B cell (primary cell): ENCODE measurements at regions not wholly inside any gene's neighbourhood (a gene's known extent, or its start where the extent isn't known, plus 50 kb on each side); places are given as distances from the start of the nearest gene placed in this dataset.
A peak's percentile ranks its signal among the peaks of the same experiment; 100 is the strongest.

ENCODE experiments used
- ATAC-seq: fragments of 200-7000 bp; cut with Tn5 transposase; one replicate; pipeline ENCODE4 v1.10.0; 2021; ENCODE audit warnings: low read depth, mild to moderate bottlenecking, moderate number of reproducible peaks, moderate library complexity
- CTCF ChIA-PET: fragments of 350-600 bp; sonication (Branson Sonifier 250); formaldehyde crosslinking; loops from one replicate; lab custom pipeline; 2021; ENCODE audit warnings: antibody characterized with exemption, inconsistent platforms; lab: Charles Lee
- POLR2A ChIA-PET: fragments of 350-600 bp; sonication (Branson Sonifier 250); formaldehyde crosslinking; loops from one replicate; lab custom pipeline; 2021; ENCODE audit warnings: antibody characterized with exemption; lab: Charles Lee
- DNase-seq: peaks from one replicate; pipeline ENCODE4 v3.0.0; 2013
- H2AFZ ChIP-seq: 2 replicates; pipeline ENCODE4 v1.6.1; 2012; ENCODE audit warnings: mild to moderate bottlenecking, low read depth, low read length; ENCODE audit not compliant: insufficient read depth, poor library complexity, severe bottlenecking
- H3K27ac ChIP-seq, 2 donors: 1 replicate in 1 of 2; 2 replicates in 1 of 2; pipeline ENCODE4 v1.5.1; 2012 to 2013; ENCODE audit warnings: low read length in 2 of 2, mild to moderate bottlenecking in 2 of 2, moderate library complexity in 1 of 2
- H3K27me3 ChIP-seq, 4 experiments: fragments of 200-600 bp in 1 of 4; sonication (generic) in 1 of 4; replicated peaks in 1 of 4; 1 replicate in 2 of 4; 2 replicates in 2 of 4; pipeline versions ENCODE4 v1.6.1 to v1.7.0; 2013 to 2016; ENCODE audit warnings: low read length in 3 of 4, mild to moderate bottlenecking in 2 of 4, mixed read lengths in 1 of 4, moderate library complexity in 1 of 4; ENCODE audit not compliant: insufficient read depth in 4 of 4, control insufficient read depth in 3 of 4; ENCODE audit errors: control extremely low read depth in 1 of 4
- H3K36me3 ChIP-seq, 2 experiments: replicated peaks in 1 of 2; 1 replicate in 1 of 2; 2 replicates in 1 of 2; pipeline versions ENCODE4 v1.6.1 to v1.7.1; 2013; ENCODE audit warnings: low read length in 1 of 2; ENCODE audit not compliant: insufficient read depth in 2 of 2, control insufficient read depth in 1 of 2; ENCODE audit errors: control extremely low read depth in 1 of 2, extremely low read depth in 1 of 2
- H3K4me1 ChIP-seq, 2 donors: fragments of 200-600 bp in 1 of 2; sonication (generic) in 1 of 2; 1 replicate in 1 of 2; 2 replicates in 1 of 2; pipeline versions ENCODE4 v1.5.1 to v1.6.1; 2013 to 2017; ENCODE audit warnings: low read length in 2 of 2; ENCODE audit not compliant: control insufficient read depth in 2 of 2, insufficient read depth in 2 of 2
- H3K4me2 ChIP-seq: replicated peaks from 2 replicates; pipeline ENCODE3; 2012; ENCODE audit warnings: mild to moderate bottlenecking, low read depth, low read length; ENCODE audit not compliant: poor library complexity, severe bottlenecking
- H3K4me3 ChIP-seq, 5 experiments: fragments of 200-600 bp in 1 of 5; sonication (generic) in 1 of 5; 1 replicate in 3 of 5; 2 replicates in 2 of 5; pipeline versions ENCODE4 v1.5.1 to v1.7.0; 2011 to 2016; ENCODE audit warnings: low read length in 4 of 5, mild to moderate bottlenecking in 4 of 5, low read depth in 2 of 5, control low read depth in 1 of 5, moderate library complexity in 1 of 5; ENCODE audit not compliant: insufficient read depth in 1 of 5; ENCODE audit errors: control extremely low read depth in 1 of 5, extremely low read depth in 1 of 5
- H3K79me2 ChIP-seq: fragments of 200-600 bp; sonication (generic); one replicate; pipeline ENCODE4 v1.6.0; 2016; ENCODE audit warnings: low read length; ENCODE audit not compliant: control insufficient read depth, insufficient read depth
- H3K9ac ChIP-seq: fragments of 200-600 bp; sonication (generic); 2 replicates; pipeline ENCODE4 v1.6.1; 2017; ENCODE audit warnings: mild to moderate bottlenecking, low read length, moderate library complexity
- H3K9me3 ChIP-seq, 3 donors: one replicate each; pipeline versions ENCODE4 v1.6.1 to v1.7.1; 2013; ENCODE audit warnings: low read length in 2 of 3; ENCODE audit not compliant: control insufficient read depth in 2 of 3, insufficient read depth in 1 of 3; ENCODE audit errors: control extremely low read depth in 1 of 3
- H4K20me1 ChIP-seq: 2 replicates; pipeline ENCODE4 v1.6.0; 2012; ENCODE audit warnings: mild to moderate bottlenecking, low read length; ENCODE audit not compliant: insufficient read depth, control insufficient read depth, poor library complexity, severe bottlenecking
- H3K27ac Mint-ChIP-seq: one replicate; pipeline ENCODE4 v1.8.0; 2021; ENCODE audit warnings: mixed read lengths
- H3K27me3 Mint-ChIP-seq: one replicate; pipeline ENCODE4 v1.8.0; 2021; ENCODE audit warnings: mixed read lengths
- H3K4me1 Mint-ChIP-seq: one replicate; pipeline ENCODE4 v1.8.0; 2021; ENCODE audit warnings: mixed read lengths
- H3K4me3 Mint-ChIP-seq: one replicate; pipeline ENCODE4 v1.8.0; 2021; ENCODE audit warnings: mixed read lengths
- H3K9me3 Mint-ChIP-seq: one replicate; pipeline ENCODE4 v1.8.0; 2022; ENCODE audit warnings: mixed read lengths; ENCODE audit not compliant: insufficient read depth
- EZH2 ChIP-seq: IDR thresholded peaks from 2 replicates; pipeline ENCODE4 v1.6.1; 2012; ENCODE audit warnings: borderline replicate concordance, low read depth, mild to moderate bottlenecking, moderate library complexity, low read length; ENCODE audit not compliant: insufficient read depth, poor library complexity, severe bottlenecking
- WGBS: methylation state at CpG from one replicate; pipeline ENCODE4 v1.1.5; 2013; ENCODE audit warnings: missing lambda C conversion rate; ENCODE audit not compliant: insufficient coverage; 5-methylcytosine and 5-hydroxymethylcytosine counted together
- intact Hi-C: fragments of 100-400 bp; cut with micrococcal nuclease; formaldehyde crosslinking; loops from one replicate; pipeline ENCODE4 v1.10.0; 2022
- TF ChIP-seq, protein P1 (sequence below): fragments of 200-600 bp; IDR thresholded peaks from one replicate; pipeline ENCODE4 v1.8.0; 2022; ENCODE audit warnings: antibody characterized with exemption, mild to moderate bottlenecking

DNA sequence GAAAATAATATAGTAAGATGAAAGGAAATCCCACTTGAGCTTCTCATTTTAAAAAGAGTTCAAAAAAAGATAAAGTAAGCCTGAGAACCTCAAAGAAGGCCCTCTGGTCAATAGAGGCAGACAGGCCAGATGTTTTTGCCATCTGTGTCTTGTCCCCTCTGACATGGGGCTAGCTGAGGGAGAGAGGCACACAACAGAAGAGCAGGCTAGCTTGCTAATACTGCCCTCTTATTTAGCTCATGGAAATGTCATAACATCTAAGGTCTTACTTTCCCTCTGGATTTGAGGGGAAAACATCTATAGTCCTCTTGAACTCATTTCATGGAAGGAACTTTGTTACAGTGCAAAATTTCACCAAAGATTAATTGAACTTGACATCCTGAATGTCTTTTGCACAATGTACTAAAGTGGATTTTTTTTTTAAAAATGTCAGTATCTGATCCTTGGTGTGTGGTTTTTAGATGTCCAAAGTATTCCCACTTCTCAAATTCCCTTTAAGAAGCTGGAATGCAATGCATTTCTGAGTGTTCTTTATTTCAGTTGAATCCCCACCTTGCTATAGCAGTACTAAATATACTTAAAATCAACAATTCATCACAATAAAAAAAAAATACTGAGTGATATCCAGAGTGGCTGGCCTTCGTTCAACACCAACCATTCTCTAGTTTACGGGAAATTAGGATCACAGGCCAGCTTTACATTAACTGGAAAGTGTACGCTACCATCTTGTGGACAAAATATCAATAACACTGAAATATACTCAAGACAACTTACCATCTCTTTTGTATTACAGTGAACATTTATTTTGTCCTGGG, 176.7 kb downstream of the PAH start:
- peaks cover 0 to 3% (median 0%) of the 10 kb centered on the region in 3 donors for H3K9me3 ChIP-seq
- no peak overlapping the region for H3K4me3 Mint-ChIP-seq
- DNase-seq, result peak; percentile 13
- H2AFZ ChIP-seq, result no peak overlapping the region
- TF ChIP-seq, protein P1, sequence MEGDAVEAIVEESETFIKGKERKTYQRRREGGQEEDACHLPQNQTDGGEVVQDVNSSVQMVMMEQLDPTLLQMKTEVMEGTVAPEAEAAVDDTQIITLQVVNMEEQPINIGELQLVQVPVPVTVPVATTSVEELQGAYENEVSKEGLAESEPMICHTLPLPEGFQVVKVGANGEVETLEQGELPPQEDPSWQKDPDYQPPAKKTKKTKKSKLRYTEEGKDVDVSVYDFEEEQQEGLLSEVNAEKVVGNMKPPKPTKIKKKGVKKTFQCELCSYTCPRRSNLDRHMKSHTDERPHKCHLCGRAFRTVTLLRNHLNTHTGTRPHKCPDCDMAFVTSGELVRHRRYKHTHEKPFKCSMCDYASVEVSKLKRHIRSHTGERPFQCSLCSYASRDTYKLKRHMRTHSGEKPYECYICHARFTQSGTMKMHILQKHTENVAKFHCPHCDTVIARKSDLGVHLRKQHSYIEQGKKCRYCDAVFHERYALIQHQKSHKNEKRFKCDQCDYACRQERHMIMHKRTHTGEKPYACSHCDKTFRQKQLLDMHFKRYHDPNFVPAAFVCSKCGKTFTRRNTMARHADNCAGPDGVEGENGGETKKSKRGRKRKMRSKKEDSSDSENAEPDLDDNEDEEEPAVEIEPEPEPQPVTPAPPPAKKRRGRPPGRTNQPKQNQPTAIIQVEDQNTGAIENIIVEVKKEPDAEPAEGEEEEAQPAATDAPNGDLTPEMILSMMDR, result peak; percentile 21
- no peak for TF ChIP-seq EZH2
- H3K79me2 ChIP-seq, result no peaks in the 10 kb centered on the region
- ChIA-PET POLR2A (no interaction called here), CTCF (interaction anchor here (0.9 to 1.8 kb wide), 6 partner anchors 10 to 967 kb away, joined by 3 to 10 read pairs (median 3); no protein-coding TSS in a partner anchor)
- ATAC-seq, result no peak
- H3K9me3 Mint-ChIP-seq, result no peaks in the 10 kb centered on the region
- H3K4me1 Mint-ChIP-seq, result peaks cover 4% of the 10 kb centered on the region
- no peak overlapping the region for H3K4me3 ChIP-seq
- peaks cover 0 to 5% (median 0%) of the 10 kb centered on the region in 4 experiments for H3K27me3 ChIP-seq
- 58% methylated on average over 3 of the region's 3 CpGs for WGBS
- intact Hi-C loops, result no loop called here
- no peak overlapping the region for H3K27ac Mint-ChIP-seq
- H3K27me3 Mint-ChIP-seq, result peaks cover 7% of the 10 kb centered on the region
- no peak overlapping the region for H3K27ac ChIP-seq
- no peak overlapping the region for H3K9ac ChIP-seq
- no peak overlapping the region for H3K4me2 ChIP-seq
- no peaks in the 10 kb centered on the region for H3K36me3 ChIP-seq
- H4K20me1 ChIP-seq, result no peaks in the 10 kb centered on the region
- H3K4me1 ChIP-seq, result peaks cover 2 to 4% of the 10 kb centered on the region in 2 donors

GRCh38 chr12:102736328-102736727, 180.7 kb downstream of the PAH start:
- POLR2A ChIA-PET, result no interaction called here
- H3K4me1 ChIP-seq, result peaks cover 8 to 9% of the 10 kb centered on the region in 2 donors
- Mint-ChIP-seq H3K4me1 (peaks cover 8% of the 10 kb centered on the region), H3K4me3 (no peak overlapping the region), H3K27me3 (peaks cover 3% of the 10 kb centered on the region), H3K27ac (no peak overlapping the region), H3K9me3 (no peaks in the 10 kb centered on the region)
- ATAC-seq (no peak), DNase-seq (no peak)
- no peak overlapping the region for H3K4me3 ChIP-seq
- CTCF ChIA-PET, result no interaction called here
- H3K79me2 ChIP-seq, result no peaks in the 10 kb centered on the region
- H3K4me2 ChIP-seq, result no peak overlapping the region
- H3K9ac ChIP-seq, result no peak overlapping the region
- WGBS, result no CpG with 5 or more reads among the region's 1 CpG
- H4K20me1 ChIP-seq, result no peaks in the 10 kb centered on the region
- H3K27me3 ChIP-seq, result no peaks in the 10 kb centered on the region
- H3K27ac ChIP-seq, result no peak overlapping the region
- peaks cover 0 to 3% (median 0%) of the 10 kb centered on the region in 3 donors for H3K9me3 ChIP-seq
- TF ChIP-seq EZH2, result no peak
- TF ChIP-seq, protein P1, result no peak
- intact Hi-C loops, result no loop called here
- no peaks in the 10 kb centered on the region for H3K36me3 ChIP-seq
- peak overlapping the region; percentile 40 for H2AFZ ChIP-seq
